Muscle layer of colon (tissue), 2 donors: ENCODE measurements at regions not wholly inside any gene's neighbourhood (a gene's known extent, or its start where the extent isn't known, plus 50 kb on each side); places are given as distances from the start of the nearest gene placed in this dataset.
"Not testable (repeated sequence)": the region's sequence is repeated elsewhere in the genome, so short reads cannot be mapped to it uniquely, and the experiment has no call there.

Experiments used
- H3K27ac ChIP-seq: one replicate; pipeline ENCODE4 v1.7.0; 2013; ENCODE audit warnings: low read depth, mild to moderate bottlenecking, low read length, moderate library complexity
- H3K27me3 ChIP-seq, 2 donors: one replicate each; pipeline ENCODE4 v1.7.0; 2013; ENCODE audit warnings: low read length in 2 of 2, mild to moderate bottlenecking in 2 of 2; ENCODE audit not compliant: insufficient read depth in 2 of 2, control insufficient read depth in 1 of 2
- H3K36me3 ChIP-seq: one replicate; pipeline ENCODE4 v1.7.0; 2013; ENCODE audit warnings: mild to moderate bottlenecking, low read length; ENCODE audit not compliant: insufficient read depth
- H3K4me1 ChIP-seq: one replicate; pipeline ENCODE4 v1.7.0; 2013; ENCODE audit warnings: mild to moderate bottlenecking, low read length; ENCODE audit not compliant: insufficient read depth
- H3K4me3 ChIP-seq, 2 donors: one replicate each; pipeline ENCODE4 v1.7.0; 2013; ENCODE audit warnings: low read length in 2 of 2, low read depth in 1 of 2, mild to moderate bottlenecking in 1 of 2, moderate library complexity in 1 of 2
- H3K9ac ChIP-seq: one replicate; pipeline ENCODE4 v1.7.0; 2013; ENCODE audit warnings: low read length
- H3K9me3 ChIP-seq: one replicate; pipeline ENCODE4 v1.7.0; 2013; ENCODE audit warnings: mild to moderate bottlenecking, low read length
- donor health status: abdominal sarcoma.
- donor health status: Adenocarcinoma of cecum.

- no peaks in the 10 kb centered on the region for H3K36me3 ChIP-seq
- H3K9me3 ChIP-seq, result no peaks in the 10 kb centered on the region
- H3K4me1 ChIP-seq, result no peaks in the 10 kb centered on the region
- H3K9ac ChIP-seq, result no peak overlapping the region
- H3K27ac ChIP-seq, result no peak overlapping the region
- H3K27me3 ChIP-seq, result no peaks in the 10 kb centered on the region
- no peak overlapping the region for H3K4me3 ChIP-seq
Observed at GRCh38 chr4:53841711-53842110, 222.7 kb downstream of the CHIC2 start.

- Histone ChIP-seq H3K36me3 (no peaks in the 10 kb centered on the region), H3K9ac (no peak overlapping the region), H3K9me3 (no peaks in the 10 kb centered on the region), H3K27me3 (no peaks in the 10 kb centered on the region), H3K27ac (no peak overlapping the region), H3K4me3 (no peak overlapping the region), H3K4me1 (no peaks in the 10 kb centered on the region)
Observed at GRCh38 chr4:53840643-53841042, 223.8 kb downstream of the CHIC2 start.

- H3K27ac ChIP-seq, H3K9me3 ChIP-seq, H3K4me3 ChIP-seq, H3K27me3 ChIP-seq, H3K4me1 ChIP-seq, H3K9ac ChIP-seq, H3K36me3 ChIP-seq: not testable (repeated sequence)
Observed at GRCh38 chr4:53833302-53834003, 231.0 kb downstream of the CHIC2 start.

DNA sequence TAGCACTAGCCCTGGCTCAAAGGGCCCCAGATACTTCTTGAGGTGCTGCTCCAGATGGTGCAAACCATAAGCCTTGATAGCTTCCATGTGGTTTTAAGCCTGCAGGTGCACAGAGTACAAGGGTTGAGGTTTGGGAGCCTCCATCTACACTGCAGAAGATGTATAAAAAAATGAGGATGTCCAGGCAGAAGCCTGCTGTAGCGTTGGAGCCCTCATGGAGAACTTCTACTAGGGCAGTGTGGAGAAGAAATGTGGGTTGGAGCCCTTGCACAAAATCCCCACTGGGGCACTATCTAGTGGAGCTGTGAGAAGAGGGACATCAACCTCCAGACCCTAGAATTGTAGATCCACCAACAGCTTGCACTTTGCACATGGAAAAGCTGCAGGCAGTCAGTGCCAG, 231.9 kb downstream of the CHIC2 start:
- Histone ChIP-seq H3K4me3 (no peak overlapping the region), H3K9ac (no peak overlapping the region), H3K36me3 (no peaks in the 10 kb centered on the region), H3K27ac (no peak overlapping the region), H3K4me1 (no peaks in the 10 kb centered on the region), H3K27me3 (no peaks in the 10 kb centered on the region), H3K9me3 (peaks cover 3% of the 10 kb centered on the region)

GRCh38 chr4:53830511-53830910, 233.9 kb downstream of the CHIC2 start:
- H3K27me3 ChIP-seq, result no peaks in the 10 kb centered on the region
- H3K27ac ChIP-seq, result no peak overlapping the region
- H3K9me3 ChIP-seq, result peaks cover 3% of the 10 kb centered on the region
- H3K9ac ChIP-seq, result no peak overlapping the region
- no peaks in the 10 kb centered on the region for H3K36me3 ChIP-seq
- H3K4me3 ChIP-seq, result no peak overlapping the region
- H3K4me1 ChIP-seq, result no peaks in the 10 kb centered on the region

DNA sequence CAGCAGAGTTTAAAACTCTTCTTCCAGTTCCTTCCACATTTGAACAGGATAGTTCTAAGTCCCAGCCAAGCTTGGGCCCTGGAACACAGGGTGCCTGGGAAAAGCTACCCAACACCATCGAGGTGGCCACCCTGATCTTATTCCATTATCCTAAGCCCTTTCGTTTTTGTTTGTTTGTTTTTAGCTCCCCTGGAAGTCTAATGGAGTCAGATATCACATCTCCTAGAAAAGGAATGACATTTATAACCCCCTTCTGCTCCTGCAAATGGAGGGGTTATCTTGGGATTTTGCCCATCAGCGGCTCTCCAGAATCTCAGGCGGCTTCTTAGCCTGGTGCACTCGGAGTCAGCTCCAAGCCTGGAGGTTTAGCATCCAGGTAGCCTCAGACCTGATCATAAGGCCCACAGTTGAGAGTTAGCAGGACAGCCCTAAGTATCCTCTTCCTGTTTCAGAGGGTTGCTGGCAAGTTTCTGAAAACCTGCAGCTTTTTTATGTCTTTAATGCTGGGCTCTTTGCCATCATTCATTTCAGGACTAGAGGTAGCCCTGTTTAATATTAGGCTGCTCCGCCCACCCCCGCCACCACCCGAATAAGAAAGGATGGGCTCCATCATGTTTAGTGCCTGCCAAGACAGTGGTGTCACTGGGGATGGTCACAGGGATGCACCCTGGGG, 230.0 kb upstream of the LNX1 start:
- Histone ChIP-seq H3K9me3 (no peaks in the 10 kb centered on the region), H3K36me3 (no peaks in the 10 kb centered on the region), H3K27me3 (no peaks in the 10 kb centered on the region), H3K4me1 (peaks cover 37% of the 10 kb centered on the region), H3K4me3 (no peak overlapping the region), H3K9ac (no peak overlapping the region), H3K27ac (no peak overlapping the region)

GRCh38 chr4:53818104-53818503, 226.8 kb upstream of the LNX1 start:
- no peaks in the 10 kb centered on the region for H3K27me3 ChIP-seq
- no peaks in the 10 kb centered on the region for H3K9me3 ChIP-seq
- no peak overlapping the region for H3K27ac ChIP-seq
- H3K36me3 ChIP-seq, result no peaks in the 10 kb centered on the region
- peaks cover 39% of the 10 kb centered on the region for H3K4me1 ChIP-seq
- H3K4me3 ChIP-seq, result no peak overlapping the region
- no peak overlapping the region for H3K9ac ChIP-seq

GRCh38 chr4:53816561-53816960, 225.3 kb upstream of the LNX1 start:
- no peaks in the 10 kb centered on the region for H3K9me3 ChIP-seq
- H3K27me3 ChIP-seq, result no peaks in the 10 kb centered on the region
- peaks cover 36% of the 10 kb centered on the region for H3K4me1 ChIP-seq
- no peak overlapping the region for H3K4me3 ChIP-seq
- H3K36me3 ChIP-seq, result no peaks in the 10 kb centered on the region
- no peak overlapping the region for H3K27ac ChIP-seq
- no peak overlapping the region for H3K9ac ChIP-seq

GRCh38 chr4:53815281-53815680, 224.0 kb upstream of the LNX1 start:
- Histone ChIP-seq H3K9me3 (no peaks in the 10 kb centered on the region), H3K27me3 (no peaks in the 10 kb centered on the region), H3K4me1 (peaks cover 27% of the 10 kb centered on the region), H3K27ac (no peak overlapping the region), H3K4me3 (no peak overlapping the region), H3K9ac (no peak overlapping the region), H3K36me3 (no peaks in the 10 kb centered on the region)

DNA sequence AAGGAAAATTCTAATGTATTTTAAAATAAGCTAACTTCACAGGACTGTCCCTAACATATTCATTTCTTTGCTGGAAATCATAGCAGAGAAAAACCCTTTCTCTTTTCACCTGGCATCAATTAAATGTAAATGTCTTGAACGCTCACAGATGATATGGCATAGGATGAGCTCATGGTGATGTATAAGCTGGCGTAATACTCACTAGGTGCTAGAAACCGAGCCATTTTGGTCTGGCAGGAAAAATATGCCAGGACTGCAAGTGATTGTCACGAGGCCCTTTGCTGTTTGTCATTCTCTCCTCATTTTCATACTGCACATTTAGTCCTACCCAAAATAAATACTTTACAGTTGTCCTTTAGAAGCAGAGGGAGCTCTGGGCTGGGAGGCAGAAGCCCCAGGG, 222.7 kb upstream of the LNX1 start:
- H3K9ac ChIP-seq, result no peak overlapping the region
- H3K27me3 ChIP-seq, result no peaks in the 10 kb centered on the region
- H3K27ac ChIP-seq, result no peak overlapping the region
- no peaks in the 10 kb centered on the region for H3K9me3 ChIP-seq
- no peak overlapping the region for H3K4me3 ChIP-seq
- H3K4me1 ChIP-seq, result peaks cover 25% of the 10 kb centered on the region
- H3K36me3 ChIP-seq, result no peaks in the 10 kb centered on the region

DNA sequence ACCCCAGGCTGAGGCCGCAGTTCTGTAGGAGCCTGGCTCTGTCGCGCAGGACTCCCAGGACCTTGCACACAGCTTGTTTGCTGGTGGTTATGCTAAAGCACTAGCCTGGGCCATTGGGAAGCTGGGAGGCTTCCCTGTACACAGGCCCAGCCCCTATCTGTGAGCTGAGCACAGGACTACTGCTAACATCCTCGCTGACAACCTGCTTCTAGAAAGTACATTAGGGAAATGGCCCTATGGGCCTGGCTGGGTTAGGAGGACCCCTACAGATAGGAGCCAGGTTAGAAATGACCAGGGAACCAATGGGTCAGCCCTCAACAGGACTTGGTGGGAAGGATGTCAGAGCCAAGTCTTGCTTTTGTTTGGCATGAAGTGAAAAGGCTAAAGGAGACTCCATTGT, 219.4 kb upstream of the LNX1 start:
- H3K4me3 ChIP-seq, result no peak overlapping the region
- no peaks in the 10 kb centered on the region for H3K9me3 ChIP-seq
- H3K4me1 ChIP-seq, result no peaks in the 10 kb centered on the region
- H3K36me3 ChIP-seq, result no peaks in the 10 kb centered on the region
- H3K27ac ChIP-seq, result no peak overlapping the region
- no peak overlapping the region for H3K9ac ChIP-seq
- H3K27me3 ChIP-seq, result no peaks in the 10 kb centered on the region

DNA sequence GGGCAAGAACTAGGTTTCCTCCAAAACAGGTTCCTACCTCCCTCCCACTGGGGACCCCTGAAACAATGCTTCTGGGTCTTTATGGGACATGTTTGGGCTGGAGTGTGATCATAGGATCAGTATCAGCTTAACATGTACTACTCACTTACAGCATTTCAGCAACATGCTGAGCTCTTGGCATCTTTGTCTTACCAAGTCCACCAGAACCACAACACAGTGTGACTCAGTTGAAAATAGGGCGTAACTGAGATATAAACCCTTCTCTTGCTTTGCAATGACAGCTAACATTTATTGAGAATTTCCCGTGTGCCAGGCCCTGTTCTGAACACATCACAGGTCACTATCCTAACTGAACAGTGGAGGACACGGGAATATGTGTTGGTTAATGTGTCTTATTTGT, 218.5 kb upstream of the LNX1 start:
- Histone ChIP-seq H3K27me3 (no peaks in the 10 kb centered on the region), H3K9ac (no peak overlapping the region), H3K4me1 (no peaks in the 10 kb centered on the region), H3K4me3 (no peak overlapping the region), H3K27ac (no peak overlapping the region), H3K36me3 (no peaks in the 10 kb centered on the region), H3K9me3 (no peaks in the 10 kb centered on the region)
